Body of pancreas (tissue), 4 donors: ENCODE measurements at regions not wholly inside any gene's neighbourhood (a gene's known extent, or its start where the extent isn't known, plus 50 kb on each side); places are given as distances from the start of the nearest gene placed in this dataset.

ENCODE experiments used
- ATAC-seq: fragments of 150-250 bp; one replicate; pipeline ENCODE4 v1.9.1; 2016
- DNase-seq, 4 donors: peaks; one replicate each; pipeline ENCODE4 v3.0.0-alpha.2; 2019
- H3K27ac ChIP-seq, 4 donors: fragments of 200-600 bp; sonication (generic); 1 replicate in 3 of 4; 2 replicates in 1 of 4; pipeline versions ENCODE4 v1.5.1 to v1.6.1; 2016 to 2019; ENCODE audit warnings: mild to moderate bottlenecking in 1 of 4, mixed read lengths in 1 of 4, moderate library complexity in 1 of 4
- H3K27me3 ChIP-seq, 2 donors: fragments of 200-600 bp; sonication (generic); one replicate each; pipeline ENCODE4 v1.6.0; 2016; ENCODE audit warnings: mild to moderate bottlenecking in 1 of 2
- H3K36me3 ChIP-seq, 2 donors: fragments of 200-600 bp; sonication (generic); replicated peaks in 1 of 2; 2 replicates each; pipeline ENCODE4 v1.5.1; 2016; ENCODE audit warnings: low read depth in 2 of 2; ENCODE audit not compliant: insufficient read depth in 1 of 2
- H3K4me1 ChIP-seq: fragments of 200-600 bp; sonication (generic); one replicate; pipeline ENCODE4 v1.6.0; 2016
- H3K4me3 ChIP-seq, 2 donors: fragments of 200-600 bp; sonication (generic); 1 replicate in 1 of 2; 2 replicates in 1 of 2; pipeline ENCODE4 v1.5.1; 2016 to 2019
- H3K9me3 ChIP-seq, 3 donors: fragments of 200-600 bp; sonication (generic); 1 replicate in 2 of 3; 2 replicates in 1 of 3; pipeline ENCODE4 v1.5.1; 2016
- CTCF ChIP-seq, 7 experiments: fragments of 450-650 bp in 4 of 7; fragments of 200-600 bp in 3 of 7; sonication (generic) in 3 of 7; IDR thresholded peaks; one replicate each; pipeline ENCODE4 v1.5.1; 2016 to 2019; ENCODE audit warnings: antibody characterized with exemption in 7 of 7
- POLR2A ChIP-seq, 3 donors: fragments of 450-650 bp; IDR thresholded peaks; one replicate each; pipeline ENCODE4 v1.6.1; 2016; ENCODE audit warnings: antibody characterized with exemption in 3 of 3, mild to moderate bottlenecking in 2 of 3
- WGBS, 2 donors: methylation state at CpG; one replicate each; pipeline ENCODE4 v1.1.5; 2017; 5-methylcytosine and 5-hydroxymethylcytosine counted together
- intact Hi-C: fragments of 100-400 bp; cut with DNase I; formaldehyde crosslinking; loops from one replicate; pipeline ENCODE4 v1.15.1; 2023

GRCh38 chr4:82043081-82043808 lies 330.5 kb downstream of the HNRNPD start:
- intact Hi-C loops = no loop called here
- Histone ChIP-seq H3K9me3 (no peaks in the 10 kb centered on the region), H3K4me1 (peaks cover 13% of the 10 kb centered on the region), H3K36me3 (no peaks in the 10 kb centered on the region), H3K27me3 (no peaks in the 10 kb centered on the region), H3K27ac (no peak overlapping the region), H3K4me3 (no peak overlapping the region)
- 6 to 16% methylated on average over 12 of the region's 12 CpGs for WGBS, 2 donors
- TF ChIP-seq POLR2A (IDR thresholded peaks at IDR 0.05) (no peak), CTCF (IDR thresholded peaks at IDR 0.05) (no peak)
- ATAC-seq (peak; percentile 29), DNase-seq (peak; percentile 19 to 45 (median 39))

- H3K4me1 ChIP-seq = peaks cover 13% of the 10 kb centered on the region
- no peak for TF ChIP-seq CTCF (IDR thresholded peaks at IDR 0.05)
- no peak for TF ChIP-seq POLR2A (IDR thresholded peaks at IDR 0.05)
- H3K27me3 ChIP-seq = no peaks in the 10 kb centered on the region
- WGBS, 2 donors = 57 to 66% methylated on average over 3 of the region's 3 CpGs
- no peak for DNase-seq
- H3K4me3 ChIP-seq = no peak overlapping the region
- no peaks in the 10 kb centered on the region for H3K9me3 ChIP-seq
- H3K36me3 ChIP-seq = no peaks in the 10 kb centered on the region
- ATAC-seq = no peak
- H3K27ac ChIP-seq = no peak overlapping the region
- intact Hi-C loops = no loop called here
Observed at GRCh38 chr4:82042042-82042441, 331.7 kb downstream of the HNRNPD start.

GRCh38 chr4:82038936-82039335 lies 334.9 kb downstream of the HNRNPD start:
- intact Hi-C loops = no loop called here
- H3K4me1 ChIP-seq = peaks cover 13% of the 10 kb centered on the region
- TF ChIP-seq CTCF (IDR thresholded peaks at IDR 0.05) = no peak
- no peak for TF ChIP-seq POLR2A (IDR thresholded peaks at IDR 0.05)

GRCh38 chr4:82036181-82036580 lies 337.6 kb downstream of the HNRNPD start:
- Histone ChIP-seq H3K9me3 (no peaks in the 10 kb centered on the region), H3K27me3 (no peaks in the 10 kb centered on the region), H3K27ac (no peak overlapping the region), H3K4me1 (no peaks in the 10 kb centered on the region), H3K36me3 (no peaks in the 10 kb centered on the region), H3K4me3 (no peak overlapping the region)
- WGBS, 2 donors = 45 to 83% methylated on average over 1 of the region's 1 CpG
- TF ChIP-seq CTCF (IDR thresholded peaks at IDR 0.05) (no peak), POLR2A (IDR thresholded peaks at IDR 0.05) (no peak)
- ATAC-seq (no peak), DNase-seq (no peak)
- intact Hi-C loops = no loop called here

More at GRCh38 chr4:82038936-82039335, 334.9 kb downstream of the HNRNPD start:
- Histone ChIP-seq H3K4me3 (no peak overlapping the region), H3K36me3 (no peaks in the 10 kb centered on the region), H3K27ac (no peak overlapping the region), H3K27me3 (no peaks in the 10 kb centered on the region), H3K9me3 (no peaks in the 10 kb centered on the region)
- no peak for ATAC-seq
- WGBS, 2 donors = 17 to 31% methylated on average over 2 of the region's 2 CpGs
- no peak for DNase-seq

- ATAC-seq = no peak
- H3K4me3 ChIP-seq = no peak overlapping the region
- no peak overlapping the region for H3K27ac ChIP-seq
- TF ChIP-seq POLR2A (IDR thresholded peaks at IDR 0.05) (no peak), CTCF (IDR thresholded peaks at IDR 0.05) (no peak)
- H3K27me3 ChIP-seq = no peaks in the 10 kb centered on the region
- H3K4me1 ChIP-seq = no peaks in the 10 kb centered on the region
- WGBS, 2 donors = 69 to 81% methylated on average over 2 of the region's 2 CpGs
- no peak for DNase-seq
- intact Hi-C loops = no loop called here
- H3K36me3 ChIP-seq = no peaks in the 10 kb centered on the region
- no peaks in the 10 kb centered on the region for H3K9me3 ChIP-seq
Observed at GRCh38 chr4:82034878-82035277, 338.9 kb downstream of the HNRNPD start.
